IMR-90 (cell line): ENCODE measurements at regions not wholly inside any gene's neighbourhood (a gene's known extent, or its start where the extent isn't known, plus 50 kb on each side); places are given as distances from the start of the nearest gene placed in this dataset.

Experiments used
- ATAC-seq: fragments of 200-7000 bp; cut with Tn5 transposase; 2 replicates; pipeline ENCODE4 v1.9.1; 2020; ENCODE audit warnings: low read depth, mild to moderate bottlenecking, moderate library complexity
- BruUV-seq: library from RNA; stranded (reverse); fragments of 400-500 nt; replicated peaks from 2 replicates; lab custom pipeline; 2021; lab: Mats Ljungman, UMichigan
- CTCF ChIA-PET: fragments of 300-600 bp; formaldehyde crosslinking; extraction: SDS; loops from one replicate; lab custom pipeline; 2021; ENCODE audit warnings: antibody characterized with exemption; lab: Yijun Ruan, JAX
- POLR2A ChIA-PET: fragments of 300-600 bp; sonication (Branson Sonifier 250); formaldehyde crosslinking; loops from one replicate; lab custom pipeline; 2022; ENCODE audit warnings: antibody characterized with exemption; ENCODE audit not compliant: unreplicated experiment; lab: Charles Lee
- DNase-seq: peaks from one replicate; pipeline ENCODE4 v3.0.0; 2013
- H2AFZ ChIP-seq: replicated peaks from 2 replicates; pipeline ENCODE3; 2013; ENCODE audit warnings: low read length, mild to moderate bottlenecking; ENCODE audit not compliant: poor library complexity
- H2AK5ac ChIP-seq: 2 replicates; pipeline ENCODE4 v1.6.1; 2013; ENCODE audit warnings: low read depth, low read length, inconsistent platforms
- H2AK9ac ChIP-seq: replicated peaks from 2 replicates; pipeline ENCODE3; 2013; ENCODE audit warnings: mild to moderate bottlenecking, low read depth, low read length, moderate library complexity; ENCODE audit not compliant: poor library complexity
- H2BK120ac ChIP-seq: 2 replicates; pipeline ENCODE4 v1.6.1; 2013; ENCODE audit warnings: low read depth, low read length, inconsistent platforms
- H2BK15ac ChIP-seq: 3 replicates; pipeline ENCODE4 v1.6.1; 2013; ENCODE audit warnings: low read depth, low read length, inconsistent platforms
- H2BK20ac ChIP-seq: 2 replicates; pipeline ENCODE4 v1.6.1; 2013; ENCODE audit warnings: low read depth, mild to moderate bottlenecking, inconsistent platforms, low read length, moderate library complexity
- H2BK5ac ChIP-seq: 2 replicates; pipeline ENCODE4 v1.6.1; 2013; ENCODE audit warnings: mild to moderate bottlenecking, low read depth, low read length, inconsistent platforms; ENCODE audit not compliant: poor library complexity, severe bottlenecking
- H3K14ac ChIP-seq: replicated peaks from 2 replicates; pipeline ENCODE4 v1.6.1; 2013; ENCODE audit warnings: low read depth, low read length, inconsistent platforms
- H3K18ac ChIP-seq: 2 replicates; pipeline ENCODE4 v1.6.1; 2013; ENCODE audit warnings: low read depth, low read length, control low read depth
- H3K23ac ChIP-seq: 2 replicates; pipeline ENCODE4 v1.6.1; 2013; ENCODE audit warnings: low read depth, low read length, inconsistent platforms
- H3K27ac ChIP-seq: 2 replicates; pipeline ENCODE4 v1.5.1; 2013; ENCODE audit warnings: mild to moderate bottlenecking, control low read depth, low read length; ENCODE audit not compliant: insufficient read depth
- H3K27me3 ChIP-seq: 2 replicates; pipeline ENCODE4 v1.6.1; 2013; ENCODE audit warnings: low read length; ENCODE audit not compliant: control insufficient read depth, insufficient read depth
- H3K36me3 ChIP-seq: 2 replicates; pipeline ENCODE4 v1.6.1; 2013; ENCODE audit warnings: low read length, mixed read lengths; ENCODE audit not compliant: control insufficient read depth, insufficient read depth
- H3K4ac ChIP-seq: 2 replicates; pipeline ENCODE4 v1.6.1; 2013; ENCODE audit warnings: low read depth, low read length, inconsistent platforms
- H3K4me1 ChIP-seq: 2 replicates; pipeline ENCODE4 v1.6.1; 2013; ENCODE audit warnings: low read length, mixed read lengths; ENCODE audit not compliant: control insufficient read depth, insufficient read depth
- H3K4me2 ChIP-seq: 2 replicates; pipeline ENCODE4 v1.6.1; 2013; ENCODE audit warnings: low read depth, mild to moderate bottlenecking, control low read depth, low read length, moderate library complexity
- H3K4me3 ChIP-seq: 2 replicates; pipeline ENCODE4 v1.5.1; 2013; ENCODE audit warnings: low read depth, mild to moderate bottlenecking, control low read depth, low read length, moderate library complexity; ENCODE audit not compliant: insufficient read depth
- H3K56ac ChIP-seq: 2 replicates; pipeline ENCODE4 v1.6.1; 2013; ENCODE audit warnings: low read length, inconsistent platforms; ENCODE audit not compliant: insufficient read depth; ENCODE audit errors: extremely low read depth
- H3K79me1 ChIP-seq, 2 experiments: 2 replicates each; pipeline ENCODE4 v1.6.1; 2013; ENCODE audit warnings: low read length in 2 of 2, inconsistent platforms in 1 of 2, low read depth in 1 of 2
- H3K9ac ChIP-seq: 2 replicates; pipeline ENCODE4 v1.6.1; 2013; ENCODE audit warnings: low read depth, low read length, control low read depth
- H3K9me1 ChIP-seq: 2 replicates; pipeline ENCODE4 v1.6.1; 2013; ENCODE audit warnings: low read length, inconsistent platforms; ENCODE audit not compliant: insufficient read depth
- H3K9me3 ChIP-seq: 2 replicates; pipeline ENCODE4 v1.6.1; 2013; ENCODE audit warnings: low read length; ENCODE audit not compliant: control insufficient read depth, insufficient read depth
- H4K20me1 ChIP-seq: 2 replicates; pipeline ENCODE4 v1.6.1; 2013; ENCODE audit warnings: low read length, inconsistent platforms; ENCODE audit not compliant: insufficient read depth
- H4K5ac ChIP-seq: 2 replicates; pipeline ENCODE4 v1.6.1; 2013; ENCODE audit warnings: mild to moderate bottlenecking, low read depth, low read length, control low read depth
- H4K8ac ChIP-seq, 2 experiments: 2 replicates each; pipeline ENCODE4 v1.6.1; 2013; ENCODE audit warnings: low read depth in 2 of 2, low read length in 2 of 2, control low read depth in 1 of 2, inconsistent platforms in 1 of 2
- H4K91ac ChIP-seq: 2 replicates; pipeline ENCODE4 v1.6.1; 2013; ENCODE audit warnings: low read depth, low read length, inconsistent platforms; ENCODE audit not compliant: insufficient read depth
- CHD1 ChIP-seq: IDR thresholded peaks from 2 replicates; pipeline ENCODE4 v1.6.1; 2012; ENCODE audit warnings: low read depth, low read length, improper control_type of control experiment
- NFE2L2 ChIP-seq: fragments of 150-350 bp; IDR thresholded peaks from 2 replicates; pipeline ENCODE4 v1.6.1; 2016; ENCODE audit warnings: low read depth, mild to moderate bottlenecking, low read length
- RFX5 ChIP-seq: IDR thresholded peaks from 2 replicates; pipeline ENCODE4 v1.8.0; 2012; ENCODE audit warnings: low read depth, mild to moderate bottlenecking, low read length, moderate library complexity
- WGBS, 2 experiments: methylation state at CpG; one replicate each; pipeline versions ENCODE4 v1.1.5 to v1.1.7; 2013; ENCODE audit warnings: missing lambda C conversion rate in 2 of 2; ENCODE audit not compliant: insufficient read length in 1 of 2; ENCODE audit errors: extremely low coverage in 2 of 2; 5-methylcytosine and 5-hydroxymethylcytosine counted together
- dilution Hi-C: fragments of 300-500 bp; cut with HindIII; formaldehyde crosslinking; loops from one replicate; pipeline ENCODE4 v1.14.3; 2018; ENCODE audit warnings: low sequenced_read_pairs; ENCODE audit not compliant: unreplicated experiment
- in situ Hi-C: fragments of 300-500 bp; cut with MboI; formaldehyde crosslinking; loops from 3 replicates; pipeline ENCODE4 v1.14.3; 2019; ENCODE audit warnings: low sequenced_read_pairs, inconsistent platforms, mixed read lengths
- intact Hi-C: fragments of 100-400 bp; cut with micrococcal nuclease; formaldehyde crosslinking; loops from 2 replicates; pipeline ENCODE4 v1.10.0; 2022

DNA sequence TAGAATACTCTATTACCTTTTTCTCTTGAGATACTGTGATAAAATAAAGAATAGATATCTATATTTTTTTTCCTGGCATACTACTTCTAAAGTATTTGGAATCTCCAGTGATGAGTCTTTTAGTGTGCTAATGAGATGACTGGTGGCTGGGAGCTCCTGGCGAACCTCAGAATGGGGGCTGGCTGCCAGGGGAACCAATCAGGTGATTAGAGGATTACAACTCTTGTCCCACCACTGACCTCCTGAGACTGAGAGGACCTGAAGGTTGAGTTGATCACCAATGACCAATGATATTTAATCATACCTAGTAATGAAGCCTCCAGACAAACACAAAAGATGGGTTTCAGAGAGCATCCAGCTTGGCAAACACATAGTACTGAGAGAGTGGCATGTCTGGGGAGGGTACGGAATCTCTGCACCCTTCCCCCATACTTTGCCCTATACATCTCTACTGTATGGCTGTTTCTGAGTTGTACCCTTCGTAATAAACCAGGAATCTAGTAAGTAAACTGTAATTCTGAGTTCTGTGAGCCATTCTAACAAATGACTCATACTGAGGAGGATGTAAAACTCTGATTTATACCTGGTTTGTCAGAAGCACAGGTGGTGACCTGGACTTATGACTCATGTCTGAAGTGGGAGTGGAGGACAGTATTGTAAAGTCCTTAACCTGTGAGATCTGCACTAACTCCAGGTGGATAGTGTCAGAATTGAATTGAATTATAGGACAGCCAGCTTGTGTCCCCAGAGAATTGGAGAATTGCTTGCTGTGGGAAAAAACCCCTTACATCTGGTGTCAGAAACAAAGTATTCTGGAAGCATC is 325.3 kb upstream of the LRRC4C start:
- intact Hi-C loops (no loop called here), in situ Hi-C loops (no loop called here), dilution Hi-C loops (no loop called here)
- H3K23ac ChIP-seq = no peak overlapping the region
- 0 out of 2 replicates have a peak, but pooled peaks cover 5% of the 10 kb centered on the region for H3K9me3 ChIP-seq
- H4K91ac ChIP-seq = no peak overlapping the region
- H2BK15ac ChIP-seq = no peak overlapping the region
- H4K5ac ChIP-seq = no peak overlapping the region
- H3K4me2 ChIP-seq = no peak overlapping the region
- H3K79me1 ChIP-seq = no peaks in the 10 kb centered on the region
- H4K8ac ChIP-seq = no peak overlapping the region
- no peaks in the 10 kb centered on the region for H3K9me1 ChIP-seq
- H3K18ac ChIP-seq = no peak overlapping the region
- CTCF ChIA-PET = no interaction called here
- no peak overlapping the region for H3K56ac ChIP-seq
- TF ChIP-seq NFE2L2 (no peak), CHD1 (no peak), RFX5 (no peak)
- DNase-seq (no peak), ATAC-seq (no peak)
- H2BK120ac ChIP-seq = no peak overlapping the region
- POLR2A ChIA-PET = no interaction called here
- no peaks in the 10 kb centered on the region for H4K20me1 ChIP-seq
- no peak overlapping the region for H3K9ac ChIP-seq
- H3K27ac ChIP-seq = no peak overlapping the region
- no peak overlapping the region for H3K4me3 ChIP-seq
- no peaks in the 10 kb centered on the region for H3K27me3 ChIP-seq
- H2BK20ac ChIP-seq = no peak overlapping the region
- no peak overlapping the region for H2AFZ ChIP-seq
- no peak overlapping the region for H2AK5ac ChIP-seq
- H3K4me1 ChIP-seq = no peaks in the 10 kb centered on the region
- H2AK9ac ChIP-seq = no peak overlapping the region
- H3K36me3 ChIP-seq = no peaks in the 10 kb centered on the region
- H2BK5ac ChIP-seq = no peak overlapping the region
- no TSS peak for BruUV-seq
- no peak overlapping the region for H3K14ac ChIP-seq
- H3K4ac ChIP-seq = no peak overlapping the region
- WGBS, 2 experiments = no CpG with 5 or more reads among the region's 3 CpGs
